Neural cell (in vitro differentiated cells): ENCODE measurements at regions not wholly inside any gene's neighbourhood (a gene's known extent, or its start where the extent isn't known, plus 50 kb on each side); places are given as distances from the start of the nearest gene placed in this dataset.

Experiments
- H2AFZ ChIP-seq: fragments of 200-600, 300-800 bp; sonication (generic), shearing (Covaris generic); 2 replicates; pipeline ENCODE4 v1.6.0; 2014; ENCODE audit warnings: low read depth, mild to moderate bottlenecking, antibody characterized with exemption, low read length, moderate library complexity
- H3F3A ChIP-seq: fragments of 200-600 bp; shearing (Covaris generic); 2 replicates; pipeline ENCODE4 v1.6.1; 2016; ENCODE audit warnings: mild to moderate bottlenecking, moderate library complexity, mixed read lengths, antibody characterized with exemption, low read length; ENCODE audit not compliant: insufficient read depth, poor library complexity, severe bottlenecking
- H3K27ac ChIP-seq: fragments of 200-600, 300-800 bp; sonication (generic), shearing (Covaris generic); 2 replicates; pipeline ENCODE4 v1.5.1; 2014; ENCODE audit warnings: mild to moderate bottlenecking, low read length, moderate library complexity
- H3K27me3 ChIP-seq: fragments of 300-800, 200-600 bp; sonication (generic), shearing (Covaris generic); 2 replicates; pipeline ENCODE4 v1.6.0; 2014; ENCODE audit warnings: mild to moderate bottlenecking, low read depth, low read length, moderate library complexity; ENCODE audit not compliant: insufficient read depth
- H3K36me3 ChIP-seq: fragments of 300-800, 200-600 bp; sonication (generic), shearing (Covaris generic); 2 replicates; pipeline ENCODE4 v1.5.1; 2014; ENCODE audit warnings: mild to moderate bottlenecking, antibody characterized with exemption, low read length, moderate library complexity; ENCODE audit not compliant: insufficient read depth
- H3K4me2 ChIP-seq: fragments of 300-800, 200-600 bp; sonication (generic), shearing (Covaris generic); 2 replicates; pipeline ENCODE4 v1.6.0; 2014; ENCODE audit warnings: mild to moderate bottlenecking, low read length
- H3K4me3 ChIP-seq: fragments of 300-800, 200-600 bp; sonication (generic), shearing (Covaris generic); 2 replicates; pipeline ENCODE4 v1.5.1; 2014; ENCODE audit warnings: mild to moderate bottlenecking, low read length, moderate library complexity
- H3K79me2 ChIP-seq: fragments of 200-600 bp; shearing (Covaris generic); replicated peaks from 2 replicates; pipeline ENCODE4 v1.6.0; 2014; ENCODE audit warnings: mild to moderate bottlenecking, low read length, moderate library complexity; ENCODE audit not compliant: insufficient read depth
- H3K9ac ChIP-seq: fragments of 300-800, 200-600 bp; sonication (generic), shearing (Covaris generic); 2 replicates; pipeline ENCODE4 v1.6.1; 2016; ENCODE audit warnings: mild to moderate bottlenecking, low read length, mixed read lengths
- H3K9me2 ChIP-seq: fragments of 200-600 bp; shearing (Covaris generic); 2 replicates; pipeline ENCODE4 v1.6.1; 2016; ENCODE audit warnings: mild to moderate bottlenecking, low read length, mixed read lengths; ENCODE audit not compliant: insufficient read depth
- H3K9me3 ChIP-seq: fragments of 200-600, 300-800 bp; sonication (generic), shearing (Covaris generic); 2 replicates; pipeline ENCODE4 v1.6.1; 2016; ENCODE audit warnings: mild to moderate bottlenecking, mixed run types, low read length, moderate library complexity, mixed read lengths
- H4K20me1 ChIP-seq: fragments of 200-600 bp; shearing (Covaris generic); 2 replicates; pipeline ENCODE4 v1.6.1; 2016; ENCODE audit warnings: mild to moderate bottlenecking, mixed run types; ENCODE audit not compliant: insufficient read depth
- CTCF ChIP-seq: fragments of 450-650 bp; IDR thresholded peaks from 2 replicates; pipeline ENCODE4 v1.5.1; 2014; ENCODE audit warnings: antibody characterized with exemption, mild to moderate bottlenecking, moderate library complexity; ENCODE audit not compliant: poor library complexity, severe bottlenecking
- EP300 ChIP-seq: fragments of 450-650 bp; conservative IDR thresholded peaks from 2 replicates; pipeline ENCODE4 v1.6.1; 2014; ENCODE audit warnings: antibody characterized with exemption, mild to moderate bottlenecking, moderate library complexity; ENCODE audit not compliant: poor library complexity, severe bottlenecking
- EZH2 ChIP-seq: fragments of 200-600, 300-800 bp; shearing (Covaris generic), sonication (generic); IDR thresholded peaks from 2 replicates; pipeline ENCODE4 v1.6.1; 2014; ENCODE audit warnings: antibody characterized with exemption, low read length, borderline replicate concordance, mild to moderate bottlenecking; ENCODE audit not compliant: insufficient read depth, poor library complexity, severe bottlenecking
- MXI1 ChIP-seq: fragments of 450-650 bp; conservative IDR thresholded peaks from 2 replicates; pipeline ENCODE4 v1.6.1; 2014; ENCODE audit warnings: antibody characterized with exemption, mild to moderate bottlenecking; ENCODE audit not compliant: poor library complexity, severe bottlenecking
- POLR2AphosphoS5 ChIP-seq: IDR thresholded peaks from 2 replicates; pipeline ENCODE4 v1.6.1; 2012
- RAD21 ChIP-seq: fragments of 450-650 bp; conservative IDR thresholded peaks from 2 replicates; pipeline ENCODE4 v1.6.1; 2014; ENCODE audit warnings: antibody characterized with exemption, mild to moderate bottlenecking, moderate library complexity
- REST ChIP-seq: IDR thresholded peaks from 2 replicates; pipeline ENCODE4 v1.6.1; 2012; ENCODE audit warnings: borderline replicate concordance
- SMC3 ChIP-seq: fragments of 450-650 bp; conservative IDR thresholded peaks from 2 replicates; pipeline ENCODE4 v1.6.1; 2014; ENCODE audit warnings: antibody characterized with exemption, mild to moderate bottlenecking, moderate library complexity; ENCODE audit not compliant: poor library complexity
- TAF1 ChIP-seq: IDR thresholded peaks from 2 replicates; pipeline ENCODE4 v1.6.1; 2012; ENCODE audit warnings: low read depth

- no peaks in the 10 kb centered on the region for H3K9me2 ChIP-seq
- H3K27ac ChIP-seq: no peak overlapping the region
- no peaks in the 10 kb centered on the region for H3K27me3 ChIP-seq
- H3F3A ChIP-seq: no peaks in the 10 kb centered on the region
- H4K20me1 ChIP-seq: no peaks in the 10 kb centered on the region
- H3K36me3 ChIP-seq: no peaks in the 10 kb centered on the region
- no peaks in the 10 kb centered on the region for H3K9me3 ChIP-seq
- H3K9ac ChIP-seq: no peak overlapping the region
- no peak overlapping the region for H3K4me2 ChIP-seq
- no peak overlapping the region for H2AFZ ChIP-seq
- no peak overlapping the region for H3K4me3 ChIP-seq
- H3K79me2 ChIP-seq: no peaks in the 10 kb centered on the region
- TF ChIP-seq MXI1 (no peak), POLR2AphosphoS5 (no peak), EZH2 (no peak), SMC3 (no peak), CTCF (no peak), RAD21 (no peak), TAF1 (no peak), REST (no peak), EP300 (no peak)
Observed at GRCh38 chr4:166301266-166301665, 428.2 kb downstream of the TLL1 start.

GRCh38 chr4:166308647-166309046 is 435.6 kb downstream of the TLL1 start:
- Histone ChIP-seq H3K4me3 (no peak overlapping the region), H3K27me3 (no peaks in the 10 kb centered on the region), H3F3A (peaks cover 3% of the 10 kb centered on the region), H4K20me1 (no peaks in the 10 kb centered on the region), H3K9ac (no peak overlapping the region), H3K36me3 (no peaks in the 10 kb centered on the region), H3K4me2 (no peak overlapping the region), H2AFZ (no peak overlapping the region), H3K27ac (no peak overlapping the region), H3K9me2 (no peaks in the 10 kb centered on the region), H3K9me3 (no peaks in the 10 kb centered on the region), H3K79me2 (no peaks in the 10 kb centered on the region)
- TF ChIP-seq EZH2 (no peak), POLR2AphosphoS5 (no peak), MXI1 (no peak), TAF1 (no peak)

- Histone ChIP-seq H3K9me2 (no peaks in the 10 kb centered on the region), H2AFZ (no peak overlapping the region)
Observed at GRCh38 chr4:166309286-166309685, 436.2 kb downstream of the TLL1 start.

More at GRCh38 chr4:166309286-166309685, 436.2 kb downstream of the TLL1 start:
- Histone ChIP-seq H3K9ac (no peak overlapping the region), H3K27me3 (no peaks in the 10 kb centered on the region), H3K36me3 (no peaks in the 10 kb centered on the region), H4K20me1 (no peaks in the 10 kb centered on the region), H3K79me2 (no peaks in the 10 kb centered on the region), H3K4me2 (no peak overlapping the region), H3K9me3 (no peaks in the 10 kb centered on the region), H3F3A (peaks cover 3% of the 10 kb centered on the region), H3K4me3 (no peak overlapping the region), H3K27ac (no peak overlapping the region)
- TF ChIP-seq EP300 (no peak), POLR2AphosphoS5 (no peak), EZH2 (no peak), MXI1 (no peak), TAF1 (no peak), SMC3 (no peak), REST (no peak), CTCF (no peak), RAD21 (no peak)
